ENCODE measurements at regions not wholly inside any gene's neighbourhood (a gene's known extent, or its start where the extent isn't known, plus 50 kb on each side); places are given as distances from the start of the nearest gene placed in this dataset.

DNA sequence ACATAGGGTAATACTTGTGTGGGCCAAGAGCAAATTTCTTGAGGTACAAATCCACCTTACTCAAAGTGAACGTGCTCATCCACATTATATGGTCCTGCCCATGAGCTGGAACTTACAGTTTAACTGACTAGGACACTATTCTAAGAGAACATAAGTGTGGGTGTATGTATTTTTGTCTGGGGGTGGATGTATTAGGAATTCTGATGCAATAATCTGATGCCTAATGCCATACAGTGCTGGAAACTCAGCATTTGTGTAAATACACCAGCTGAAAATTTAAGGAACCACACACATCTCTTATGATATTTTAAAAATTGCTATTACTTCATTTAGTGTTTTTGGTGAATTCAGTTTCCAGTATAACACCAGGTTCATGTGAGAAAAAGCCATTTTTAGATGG is 1350.7 kb downstream of the ZPLD1 start:
- intact Hi-C loops (cut with micrococcal nuclease; ENCODE audit: unreplicated experiment) (no loop called here), in situ Hi-C loops (cut with HindIII; ENCODE audit: low pct_unique_long_range_greater_than_20kb, low sequenced_read_pairs) (no loop called here)
- H3K36me3 ChIP-seq (ENCODE audit: control insufficient read depth, insufficient read depth, low read length): no peaks in the 10 kb centered on the region
- H3K4me3 ChIP-seq (ENCODE audit: low read depth in 2 of 2, low read length in 2 of 2): no peak overlapping the region
- TF ChIP-seq, protein P1, sequence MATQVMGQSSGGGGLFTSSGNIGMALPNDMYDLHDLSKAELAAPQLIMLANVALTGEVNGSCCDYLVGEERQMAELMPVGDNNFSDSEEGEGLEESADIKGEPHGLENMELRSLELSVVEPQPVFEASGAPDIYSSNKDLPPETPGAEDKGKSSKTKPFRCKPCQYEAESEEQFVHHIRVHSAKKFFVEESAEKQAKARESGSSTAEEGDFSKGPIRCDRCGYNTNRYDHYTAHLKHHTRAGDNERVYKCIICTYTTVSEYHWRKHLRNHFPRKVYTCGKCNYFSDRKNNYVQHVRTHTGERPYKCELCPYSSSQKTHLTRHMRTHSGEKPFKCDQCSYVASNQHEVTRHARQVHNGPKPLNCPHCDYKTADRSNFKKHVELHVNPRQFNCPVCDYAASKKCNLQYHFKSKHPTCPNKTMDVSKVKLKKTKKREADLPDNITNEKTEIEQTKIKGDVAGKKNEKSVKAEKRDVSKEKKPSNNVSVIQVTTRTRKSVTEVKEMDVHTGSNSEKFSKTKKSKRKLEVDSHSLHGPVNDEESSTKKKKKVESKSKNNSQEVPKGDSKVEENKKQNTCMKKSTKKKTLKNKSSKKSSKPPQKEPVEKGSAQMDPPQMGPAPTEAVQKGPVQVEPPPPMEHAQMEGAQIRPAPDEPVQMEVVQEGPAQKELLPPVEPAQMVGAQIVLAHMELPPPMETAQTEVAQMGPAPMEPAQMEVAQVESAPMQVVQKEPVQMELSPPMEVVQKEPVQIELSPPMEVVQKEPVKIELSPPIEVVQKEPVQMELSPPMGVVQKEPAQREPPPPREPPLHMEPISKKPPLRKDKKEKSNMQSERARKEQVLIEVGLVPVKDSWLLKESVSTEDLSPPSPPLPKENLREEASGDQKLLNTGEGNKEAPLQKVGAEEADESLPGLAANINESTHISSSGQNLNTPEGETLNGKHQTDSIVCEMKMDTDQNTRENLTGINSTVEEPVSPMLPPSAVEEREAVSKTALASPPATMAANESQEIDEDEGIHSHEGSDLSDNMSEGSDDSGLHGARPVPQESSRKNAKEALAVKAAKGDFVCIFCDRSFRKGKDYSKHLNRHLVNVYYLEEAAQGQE (IDR thresholded peaks at IDR 0.05; ENCODE audit: insufficient read depth in 1 of 2, low read depth in 2 of 2, low read length in 1 of 2): no peak
- no peak for TF ChIP-seq TCF7L2 (IDR thresholded peaks at IDR 0.05; ENCODE audit: low read depth, low read length)
- no peak for TF ChIP-seq SIN3A (IDR thresholded peaks at IDR 0.05; ENCODE audit: borderline replicate concordance, insufficient read depth, low read depth, low read length)
- TF ChIP-seq POLR2AphosphoS5 (IDR thresholded peaks at IDR 0.05; ENCODE audit: low read depth, low read length): no peak
- CTCF ChIA-PET: no interaction called here
- no peak overlapping the region for H3K27ac ChIP-seq (ENCODE audit: low read length)
- no TSS peak for BruUV-seq (replicated peaks)
- POLR2A ChIA-PET: no interaction called here
- no peaks in the 10 kb centered on the region for H3K27me3 ChIP-seq (ENCODE audit: control insufficient read depth, insufficient read depth, low read length)
- ATAC-seq (no peak), DNase-seq (ENCODE audit: low read depth, low spot score) (no peak)
- no peaks in the 10 kb centered on the region for H3K4me1 ChIP-seq (ENCODE audit: control insufficient read depth, insufficient read depth, low read length)
- 0 out of 2 replicates have a peak, but pooled peaks cover 5% of the 10 kb centered on the region for H3K9me3 ChIP-seq (ENCODE audit: control insufficient read depth, insufficient read depth, low read depth, low read length)

DNA sequence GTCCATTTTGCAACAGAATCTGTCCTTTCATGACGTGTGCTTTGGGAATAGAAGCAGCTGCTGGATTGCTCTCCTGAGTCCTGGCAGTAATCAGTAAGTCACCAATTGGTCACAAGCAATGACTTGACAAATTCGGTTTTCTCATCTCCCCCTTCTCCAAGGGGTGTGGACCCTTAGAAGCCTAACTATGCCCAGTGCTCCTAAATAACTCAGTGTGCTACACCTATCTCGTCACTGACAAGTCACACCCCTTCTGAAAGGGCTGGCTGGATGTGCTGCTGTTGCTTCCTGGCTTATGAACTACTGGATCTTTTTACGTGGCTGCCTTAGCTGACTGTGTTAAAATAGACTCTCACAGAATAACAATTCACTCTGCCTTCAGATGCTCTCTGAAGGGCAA is 1351.5 kb downstream of the ZPLD1 start:
- ChIA-PET CTCF (no interaction called here), POLR2A (no interaction called here)
- Histone ChIP-seq H3K4me3 (ENCODE audit: low read depth in 2 of 2, low read length in 2 of 2) (no peak overlapping the region), H3K36me3 (ENCODE audit: control insufficient read depth, insufficient read depth, low read length) (no peaks in the 10 kb centered on the region), H3K27me3 (ENCODE audit: control insufficient read depth, insufficient read depth, low read length) (no peaks in the 10 kb centered on the region), H3K27ac (ENCODE audit: low read length) (no peak overlapping the region), H3K4me1 (ENCODE audit: control insufficient read depth, insufficient read depth, low read length) (no peaks in the 10 kb centered on the region), H3K9me3 (ENCODE audit: control insufficient read depth, insufficient read depth, low read depth, low read length) (0 out of 2 replicates have a peak, but pooled peaks cover 5% of the 10 kb centered on the region)
- BruUV-seq (replicated peaks): no TSS peak
- no peak for TF ChIP-seq TCF7L2 (IDR thresholded peaks at IDR 0.05; ENCODE audit: low read depth, low read length)
- TF ChIP-seq POLR2AphosphoS5 (IDR thresholded peaks at IDR 0.05; ENCODE audit: low read depth, low read length): no peak
- TF ChIP-seq, protein P2, sequence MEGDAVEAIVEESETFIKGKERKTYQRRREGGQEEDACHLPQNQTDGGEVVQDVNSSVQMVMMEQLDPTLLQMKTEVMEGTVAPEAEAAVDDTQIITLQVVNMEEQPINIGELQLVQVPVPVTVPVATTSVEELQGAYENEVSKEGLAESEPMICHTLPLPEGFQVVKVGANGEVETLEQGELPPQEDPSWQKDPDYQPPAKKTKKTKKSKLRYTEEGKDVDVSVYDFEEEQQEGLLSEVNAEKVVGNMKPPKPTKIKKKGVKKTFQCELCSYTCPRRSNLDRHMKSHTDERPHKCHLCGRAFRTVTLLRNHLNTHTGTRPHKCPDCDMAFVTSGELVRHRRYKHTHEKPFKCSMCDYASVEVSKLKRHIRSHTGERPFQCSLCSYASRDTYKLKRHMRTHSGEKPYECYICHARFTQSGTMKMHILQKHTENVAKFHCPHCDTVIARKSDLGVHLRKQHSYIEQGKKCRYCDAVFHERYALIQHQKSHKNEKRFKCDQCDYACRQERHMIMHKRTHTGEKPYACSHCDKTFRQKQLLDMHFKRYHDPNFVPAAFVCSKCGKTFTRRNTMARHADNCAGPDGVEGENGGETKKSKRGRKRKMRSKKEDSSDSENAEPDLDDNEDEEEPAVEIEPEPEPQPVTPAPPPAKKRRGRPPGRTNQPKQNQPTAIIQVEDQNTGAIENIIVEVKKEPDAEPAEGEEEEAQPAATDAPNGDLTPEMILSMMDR (IDR thresholded peaks at IDR 0.05): no peak
- TF ChIP-seq, protein P1 (IDR thresholded peaks at IDR 0.05; ENCODE audit: insufficient read depth in 1 of 2, low read depth in 2 of 2, low read length in 1 of 2): no peak
- no peak for TF ChIP-seq SIN3A (IDR thresholded peaks at IDR 0.05; ENCODE audit: borderline replicate concordance, insufficient read depth, low read depth, low read length)
- intact Hi-C loops (cut with micrococcal nuclease; ENCODE audit: unreplicated experiment) (no loop called here), in situ Hi-C loops (cut with HindIII; ENCODE audit: low pct_unique_long_range_greater_than_20kb, low sequenced_read_pairs) (no loop called here)
- ATAC-seq: no peak
- DNase-seq (ENCODE audit: low read depth, low spot score): no peak
